AG08395 (cell line): ENCODE measurements at regions not wholly inside any gene's neighbourhood (a gene's known extent, or its start where the extent isn't known, plus 50 kb on each side); places are given as distances from the start of the nearest gene placed in this dataset.
"Not testable (repeated sequence)": the region's sequence is repeated elsewhere in the genome, so short reads cannot be mapped to it uniquely, and the experiment has no call there.

Source experiments
- DNase-seq: peaks from one replicate; pipeline ENCODE4 v3.0.0; 2012; ENCODE audit warnings: mixed read lengths, low spot score

DNA sequence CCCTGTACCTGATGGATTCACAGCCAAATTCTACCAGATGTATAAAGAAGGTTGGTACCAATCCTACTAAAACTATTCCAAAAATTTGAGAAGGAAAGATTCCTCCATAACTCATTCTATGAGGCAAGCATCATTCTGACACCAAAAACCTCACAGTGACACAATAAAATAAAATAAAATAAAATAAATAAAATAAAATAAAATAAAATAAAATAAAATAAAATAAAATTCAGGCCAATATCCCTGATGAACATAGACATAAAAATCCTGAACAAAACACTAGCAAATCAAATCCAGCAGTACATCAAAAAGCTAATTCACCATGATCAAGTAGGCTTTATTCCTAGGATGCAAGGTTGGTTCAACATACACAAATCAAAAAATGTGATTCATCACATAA is 108.1 kb downstream of the PROX1 start:
- not testable (repeated sequence) for DNase-seq

DNA sequence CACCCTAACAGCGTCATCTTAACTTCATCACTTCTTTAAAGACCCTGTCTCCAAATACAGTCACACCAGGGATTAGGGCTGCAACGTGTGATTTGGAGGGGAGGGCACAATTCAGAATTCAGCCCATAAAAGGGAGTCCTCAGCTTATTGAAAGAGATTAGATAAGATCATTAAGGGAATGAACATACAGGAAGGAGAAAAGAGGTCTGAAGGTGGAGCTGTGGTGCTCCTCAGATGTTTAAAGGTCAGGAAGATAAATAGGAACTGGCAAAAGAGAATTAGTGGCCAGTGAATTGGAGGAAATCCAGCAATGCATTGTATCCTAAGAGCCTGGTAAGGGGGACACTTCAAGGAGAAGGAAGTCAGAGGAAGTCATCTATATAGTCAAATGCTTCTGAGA is 113.5 kb downstream of the PROX1 start:
- no peak for DNase-seq

DNA sequence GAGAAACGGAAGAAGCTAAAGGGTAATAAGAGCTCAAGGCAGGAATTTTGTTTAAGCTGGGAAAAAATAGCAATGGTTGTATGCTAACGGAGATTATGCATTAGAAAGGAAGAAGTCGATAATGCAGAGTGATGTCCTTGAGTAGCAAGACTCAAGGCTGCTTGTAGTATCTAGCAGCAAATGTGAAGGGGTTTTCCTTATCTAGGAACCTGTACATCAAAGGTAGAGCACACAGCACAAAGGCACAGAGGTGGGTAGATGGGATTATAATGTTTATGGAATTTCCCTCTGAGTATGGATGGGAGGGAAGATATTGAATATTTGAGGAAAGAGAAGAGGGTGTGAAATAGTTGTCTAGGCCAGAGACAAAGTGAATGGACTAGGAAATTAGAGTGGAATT is 114.1 kb downstream of the PROX1 start:
- no peak for DNase-seq

DNA sequence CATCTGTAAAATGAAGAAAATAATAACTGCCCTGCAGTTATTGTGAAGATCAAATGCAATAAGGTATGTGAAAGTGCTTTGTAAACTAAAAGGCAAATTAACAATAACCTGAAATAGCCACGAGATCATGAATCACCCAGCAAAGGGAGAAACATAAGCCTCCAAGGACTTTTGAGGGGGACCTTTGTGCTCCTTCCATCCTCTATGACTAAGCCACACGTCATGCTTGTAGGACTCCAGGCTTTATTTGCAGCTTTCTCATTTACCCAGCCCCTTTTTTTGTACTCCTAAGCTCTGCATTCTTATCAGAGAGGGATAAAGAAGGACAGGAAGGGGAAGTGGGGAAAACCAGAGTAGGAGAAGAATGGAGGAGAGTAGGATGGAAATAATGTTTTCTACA is 115.1 kb downstream of the PROX1 start:
- DNase-seq: peak; percentile 16

DNA sequence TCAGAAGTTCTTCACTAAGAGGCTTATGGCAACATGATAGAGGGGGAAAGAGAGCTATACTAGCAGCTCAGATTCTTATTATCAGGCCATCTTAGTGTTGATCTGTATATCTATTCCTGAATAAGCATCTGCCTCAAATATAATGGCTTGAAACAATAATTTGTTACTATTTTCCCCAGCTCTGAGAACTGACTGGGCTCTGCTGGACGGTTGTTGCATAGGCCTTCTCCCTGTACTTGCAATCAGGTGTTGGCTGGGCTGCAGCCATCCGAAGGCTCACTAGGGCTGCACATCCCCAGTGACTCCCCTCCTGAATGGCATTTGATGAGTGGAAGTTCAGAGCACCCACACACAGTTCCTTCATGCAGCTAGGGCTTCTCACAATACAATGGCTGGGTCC is 116.0 kb downstream of the PROX1 start:
- no peak for DNase-seq

DNA sequence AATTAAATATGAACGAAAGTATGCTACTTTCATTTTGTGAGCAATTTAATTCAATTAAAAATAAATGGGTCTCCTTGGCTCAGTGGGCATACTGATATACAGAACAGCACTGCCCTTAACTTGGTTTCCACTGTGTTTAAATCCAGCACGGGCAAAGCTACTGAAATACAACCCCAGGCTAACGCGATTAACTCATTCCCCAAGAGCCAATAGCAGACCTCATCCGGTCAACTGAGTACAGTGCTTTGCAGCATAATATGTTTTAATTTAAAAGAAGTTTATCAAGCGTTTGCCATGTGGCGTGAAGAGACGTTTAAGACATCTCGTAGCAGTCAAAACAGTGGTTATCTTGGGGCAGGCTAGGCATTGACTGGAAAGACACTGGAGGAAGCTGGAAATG is 118.6 kb downstream of the PROX1 start:
- no peak for DNase-seq

DNA sequence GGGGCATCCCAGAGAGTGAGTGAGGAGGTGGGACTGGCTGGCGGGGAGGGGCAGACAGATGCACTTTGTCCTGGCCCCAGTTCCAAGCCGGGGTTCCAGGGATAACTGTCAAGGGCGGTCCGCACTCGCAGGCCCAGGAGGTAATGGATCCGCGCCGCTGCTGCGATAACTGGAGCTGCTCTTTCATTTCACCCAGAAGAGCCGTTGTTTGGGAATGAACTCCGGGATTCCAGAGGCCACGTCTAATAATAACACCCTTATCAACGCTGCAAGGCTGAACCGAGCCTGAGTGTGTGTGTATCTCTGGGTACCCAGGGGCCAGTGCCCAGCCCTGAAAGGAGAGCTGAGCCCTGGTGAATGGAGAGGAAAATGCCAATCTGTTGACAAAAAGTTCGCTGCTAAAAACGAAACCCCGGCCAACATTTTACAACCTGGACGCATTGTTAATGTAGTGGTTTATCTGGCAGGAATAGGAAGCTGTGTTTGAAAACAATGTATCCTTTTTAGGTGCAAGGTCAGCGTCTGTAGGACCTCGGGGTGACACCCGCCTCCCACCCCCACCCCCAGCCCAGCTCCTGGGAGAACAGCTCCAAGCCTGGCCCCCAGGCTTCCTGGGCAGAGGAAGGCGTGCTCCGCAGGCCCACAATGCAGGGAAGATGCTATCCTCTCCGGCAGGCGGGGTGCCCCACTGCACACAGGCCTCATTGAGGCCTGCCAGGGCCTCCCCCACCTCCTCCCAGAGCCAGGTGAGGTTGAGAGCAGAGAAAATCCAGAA is 119.7 kb downstream of the PROX1 start:
- DNase-seq: no peak

DNA sequence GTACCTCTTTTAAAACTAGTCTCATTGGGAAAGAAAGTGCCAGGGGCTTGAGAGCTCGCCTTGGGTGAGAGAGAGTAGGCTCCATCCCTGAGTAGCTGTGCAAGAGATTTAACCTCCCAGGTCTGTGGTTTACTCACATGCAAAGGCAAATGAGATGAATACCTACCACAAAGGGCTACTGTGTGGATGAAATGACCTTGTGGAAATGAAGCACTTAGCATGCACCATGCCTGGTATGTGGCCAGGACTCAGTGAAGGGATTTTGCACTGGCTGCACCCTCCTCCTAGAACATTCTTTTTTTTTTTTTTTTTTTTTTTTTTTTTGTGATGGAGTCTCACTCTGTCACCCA is 120.3 kb downstream of the PROX1 start:
- DNase-seq: no peak

DNA sequence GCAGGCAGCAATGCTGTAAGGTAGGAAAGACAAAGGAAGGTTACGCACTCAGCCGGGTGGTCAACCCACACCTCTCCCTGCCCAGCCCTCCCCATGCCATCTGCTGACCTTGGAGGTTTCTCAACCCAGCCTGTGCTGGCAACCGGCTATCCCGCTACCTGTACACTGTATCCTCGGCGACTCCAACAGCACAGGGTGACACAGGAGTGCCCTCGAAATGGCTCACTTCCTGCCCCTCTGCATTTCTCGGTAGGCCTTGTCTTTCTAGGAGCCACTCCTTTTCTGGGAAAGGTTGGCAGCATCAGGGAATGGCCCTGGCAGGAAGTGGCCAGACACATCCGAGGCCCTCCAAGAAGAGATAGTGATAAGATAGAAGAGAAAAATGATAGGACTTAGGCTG is 124.0 kb downstream of the PROX1 start:
- no peak for DNase-seq

DNA sequence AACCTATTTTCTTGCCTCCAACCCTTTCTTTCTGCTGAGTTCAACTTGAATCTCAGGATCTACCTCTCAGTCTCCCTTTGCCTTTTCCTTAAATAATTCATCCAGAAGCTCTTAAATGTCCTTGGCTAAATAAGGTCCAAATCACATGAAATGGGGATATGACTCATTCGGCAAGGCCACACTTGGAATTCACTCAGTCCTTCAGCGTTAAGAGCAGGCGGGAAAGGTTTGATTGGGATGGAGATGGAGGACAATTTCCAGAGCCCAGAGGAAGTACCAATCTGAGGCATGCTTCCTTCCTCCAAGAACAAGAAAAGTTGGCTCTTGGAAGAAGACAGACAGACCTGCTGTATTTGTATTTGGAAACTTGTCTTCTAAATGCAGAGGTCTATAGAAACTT is 128.5 kb downstream of the PROX1 start:
- no peak for DNase-seq

DNA sequence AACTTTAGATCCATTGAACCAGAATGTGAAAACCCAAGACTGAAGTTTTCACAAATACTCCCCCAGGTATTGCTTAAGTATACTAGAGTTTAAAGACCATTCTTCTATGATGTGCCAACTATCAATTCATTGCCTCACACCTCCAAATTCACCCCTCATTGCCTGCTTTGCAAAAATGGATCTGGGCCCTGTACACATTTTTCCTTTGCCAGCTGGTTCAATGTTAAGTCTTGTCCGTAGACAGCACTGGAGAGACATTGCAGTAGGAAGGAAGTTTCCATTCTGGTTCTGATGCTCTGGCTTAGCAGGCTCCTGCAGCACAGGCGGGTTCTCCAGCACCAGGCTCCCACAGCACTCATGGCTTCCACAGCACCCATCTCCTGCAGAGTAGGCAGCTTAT is 130.0 kb downstream of the PROX1 start:
- DNase-seq: no peak

DNA sequence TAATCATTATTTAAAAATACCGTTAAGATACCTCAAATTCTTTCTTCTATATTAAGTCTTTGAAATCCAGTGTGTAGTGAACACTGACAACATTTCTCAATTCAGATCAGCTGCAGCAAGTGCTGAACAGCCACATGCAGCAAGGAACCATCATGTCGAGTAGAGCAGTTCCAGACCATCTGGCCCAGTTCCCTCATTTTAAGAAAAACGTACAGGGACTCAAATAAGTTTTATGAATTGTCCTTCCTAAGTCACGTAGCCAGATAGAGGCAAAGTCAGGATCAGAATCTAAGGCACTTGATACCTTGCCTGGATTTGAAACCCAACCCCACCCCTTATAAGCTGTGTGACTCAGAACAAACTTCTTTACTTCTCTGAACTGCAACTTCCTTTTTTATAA is 132.4 kb downstream of the PROX1 start:
- DNase-seq: no peak

DNA sequence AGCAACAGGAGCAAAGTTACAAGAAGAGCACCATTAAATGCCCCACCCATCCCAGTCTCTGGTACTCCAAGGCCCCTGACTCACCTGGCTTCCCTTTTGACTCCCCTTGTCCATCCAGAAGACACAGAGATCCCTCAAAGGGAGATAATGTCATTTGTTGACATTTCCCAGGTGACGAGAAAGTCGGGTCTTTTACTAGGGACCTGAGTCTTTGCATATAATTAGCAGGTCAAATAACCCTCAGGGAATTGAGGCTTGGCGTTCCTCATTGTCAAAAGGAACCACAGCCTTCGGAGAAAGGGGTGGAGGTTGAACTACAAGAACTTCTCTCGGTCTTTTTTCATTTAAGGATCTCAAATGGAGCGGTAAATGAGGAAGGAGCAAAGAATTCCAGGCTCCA is 133.2 kb downstream of the PROX1 start:
- no peak for DNase-seq

DNA sequence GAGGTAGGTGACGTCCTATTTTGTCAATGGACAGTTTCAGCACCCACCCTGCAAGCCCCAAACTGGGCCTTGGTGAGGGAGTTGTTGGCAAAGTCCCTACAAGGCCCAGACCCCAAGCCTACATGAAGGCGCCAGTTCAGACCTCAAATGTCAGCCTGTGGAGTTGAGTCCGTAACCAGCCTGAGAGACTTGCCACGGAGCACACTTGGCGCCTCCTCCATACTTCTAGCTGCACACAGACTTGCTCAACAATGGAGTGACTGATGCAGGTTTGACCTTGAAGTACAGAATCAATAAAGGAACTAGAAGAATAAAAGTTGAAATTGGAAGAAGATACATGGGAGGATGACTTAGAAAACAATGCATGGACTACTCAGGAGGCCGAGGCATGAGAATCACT is 134.3 kb downstream of the PROX1 start:
- no peak for DNase-seq

DNA sequence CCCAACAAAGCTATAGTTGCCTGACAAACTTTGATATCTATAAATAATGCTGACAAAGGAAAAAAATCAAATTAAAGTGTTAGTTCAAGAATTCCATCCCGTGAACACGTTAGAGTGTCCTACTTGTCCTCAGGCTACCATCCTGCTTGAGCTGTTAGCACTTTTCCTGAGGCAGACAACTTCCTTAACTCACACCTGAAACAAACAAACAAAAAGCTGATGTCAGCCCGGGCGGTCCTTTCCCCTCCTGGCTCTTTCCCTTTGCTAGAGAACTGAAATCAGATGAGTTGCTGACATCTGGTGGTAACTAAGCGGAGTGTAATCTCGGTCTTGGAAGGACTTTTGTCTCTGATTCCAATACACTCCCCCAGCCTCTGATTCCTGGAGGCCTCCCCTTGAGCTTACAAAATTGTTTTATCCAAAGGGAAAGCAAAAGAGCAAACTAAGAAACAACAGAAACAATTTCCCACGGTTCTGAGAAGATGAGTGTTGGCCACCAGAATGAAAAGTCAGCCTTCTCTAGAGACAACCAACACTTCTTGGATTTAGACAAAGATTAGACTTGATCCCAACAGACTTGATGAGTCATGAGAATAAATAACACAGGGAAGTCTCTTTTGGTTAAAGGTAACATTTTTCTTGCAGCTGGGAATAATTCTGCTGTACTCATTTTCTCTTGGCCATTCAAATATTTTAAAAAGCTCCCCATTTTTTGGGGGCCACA is 135.4 kb downstream of the PROX1 start:
- DNase-seq: peak; percentile 63

DNA sequence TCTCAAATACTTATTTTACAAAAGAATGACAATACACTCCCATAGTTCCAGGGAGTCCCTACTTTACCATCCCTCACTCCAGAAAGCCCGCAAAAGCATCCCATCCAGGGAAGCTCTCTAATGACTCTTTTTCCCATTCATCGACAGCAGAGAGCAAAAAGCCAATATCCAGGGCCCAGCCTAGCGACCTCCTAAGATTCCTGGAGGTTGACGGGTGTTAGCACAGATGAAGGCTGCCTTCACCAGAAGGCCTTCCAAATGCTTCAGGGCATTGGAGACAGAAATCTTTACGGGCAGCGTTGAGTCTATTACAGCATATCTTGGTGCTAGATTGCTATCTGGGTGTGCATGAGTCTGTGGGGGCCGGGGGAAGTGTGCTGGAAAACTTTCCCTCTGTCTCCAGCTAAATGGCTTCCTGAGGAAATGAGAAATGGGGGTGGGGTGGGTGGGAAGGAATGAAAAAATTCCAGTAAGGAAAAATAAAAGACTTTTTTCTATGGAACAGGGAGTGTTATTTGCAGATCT is 136.6 kb downstream of the PROX1 start:
- DNase-seq: no peak

DNA sequence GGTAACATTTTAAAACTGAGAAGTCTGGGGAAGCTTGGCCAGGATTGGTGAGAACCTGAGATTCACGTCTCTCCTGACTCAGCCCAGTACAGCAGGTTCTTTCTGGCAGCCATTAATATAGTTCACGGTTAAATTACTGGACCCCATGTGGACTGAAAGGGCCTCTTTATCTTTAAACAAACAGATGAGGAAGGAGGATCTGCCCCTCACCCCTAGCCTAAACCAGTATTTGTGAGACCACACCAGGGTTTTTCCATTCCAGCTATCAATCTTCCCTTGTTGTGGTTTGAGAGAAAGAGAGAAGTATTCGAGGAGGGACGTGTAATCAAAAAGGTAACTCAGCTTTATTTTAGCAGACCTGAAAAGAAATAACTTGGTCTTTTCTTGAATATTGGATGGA is 137.1 kb downstream of the PROX1 start:
- DNase-seq: no peak

DNA sequence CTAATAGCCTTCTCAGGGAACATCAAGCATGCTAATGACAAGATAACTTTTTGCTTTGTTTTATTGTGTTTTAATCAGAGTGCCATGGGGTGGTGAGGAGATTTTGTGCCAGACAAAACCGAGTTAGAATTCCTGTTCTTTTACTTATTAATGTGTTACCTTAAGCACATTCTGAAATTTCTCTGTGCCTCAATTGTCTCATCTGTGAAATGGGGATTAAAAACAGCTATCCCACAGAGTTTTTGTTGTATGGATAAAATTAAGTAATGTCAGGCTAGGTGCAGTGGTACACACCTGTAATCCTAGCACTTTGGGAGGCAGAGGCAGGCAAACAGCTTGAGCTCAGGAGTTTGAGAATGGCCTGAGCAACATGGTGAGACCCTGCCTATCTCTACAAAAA is 138.0 kb downstream of the PROX1 start:
- DNase-seq: no peak

DNA sequence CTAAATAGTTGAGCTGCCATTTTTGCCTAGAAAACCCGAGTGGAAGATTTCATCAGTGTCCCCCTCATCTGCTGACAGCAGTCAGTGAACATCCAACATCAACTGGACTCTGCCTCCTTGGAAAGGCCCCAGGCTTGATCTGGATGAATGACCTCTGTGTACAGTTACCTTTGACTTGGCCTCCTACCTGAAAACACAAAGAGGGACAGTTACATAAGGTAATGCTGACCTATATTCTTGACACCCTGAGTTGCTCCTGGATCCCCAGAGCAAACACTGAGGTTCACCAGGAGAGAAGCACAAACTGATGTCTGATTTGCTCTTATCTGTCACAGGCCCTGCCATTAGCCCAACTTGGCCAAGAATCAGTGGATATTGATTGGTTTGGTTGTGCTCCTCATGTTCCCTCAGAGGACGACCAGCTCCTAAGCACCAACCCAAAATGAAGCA is 138.9 kb downstream of the PROX1 start:
- DNase-seq: no peak

DNA sequence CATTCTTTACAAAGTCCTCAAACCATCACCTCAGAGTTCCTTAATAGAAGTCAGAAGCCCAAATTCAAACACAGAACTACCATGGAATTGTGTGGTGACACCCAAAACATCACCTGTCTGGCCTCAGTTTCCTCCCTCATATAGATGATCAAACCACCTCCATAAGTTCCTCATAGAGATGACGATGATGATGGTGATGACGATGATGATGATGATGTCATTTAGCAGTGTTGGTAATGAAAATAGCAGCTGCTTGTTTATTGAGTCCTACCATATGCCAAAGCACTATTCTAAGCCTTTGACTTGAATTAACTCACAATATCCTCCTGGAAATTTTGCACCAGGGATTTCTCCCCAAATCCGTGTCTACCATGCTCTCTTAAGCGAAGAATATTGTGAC is 139.9 kb downstream of the PROX1 start:
- DNase-seq: no peak

DNA sequence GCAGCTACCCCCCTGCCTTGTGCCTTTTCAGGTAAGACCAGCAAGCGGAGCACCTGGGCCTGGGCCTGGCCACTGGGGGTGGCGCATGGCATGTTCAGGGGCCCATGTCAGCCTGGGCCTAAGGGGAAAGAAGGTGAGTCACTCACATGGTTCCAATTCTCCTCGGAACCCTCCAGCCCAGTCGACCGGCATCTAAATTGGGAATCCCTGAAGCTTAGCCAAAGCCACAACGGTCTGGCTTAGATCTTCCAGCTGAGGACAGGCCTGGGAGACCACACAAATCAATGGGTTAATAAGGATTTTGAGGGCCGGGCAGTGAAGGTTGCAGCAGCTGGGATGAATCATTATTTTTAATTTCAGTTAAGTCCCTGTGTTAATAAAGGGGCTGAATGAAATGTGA is 145.1 kb upstream of the SMYD2 start:
- DNase-seq: no peak

DNA sequence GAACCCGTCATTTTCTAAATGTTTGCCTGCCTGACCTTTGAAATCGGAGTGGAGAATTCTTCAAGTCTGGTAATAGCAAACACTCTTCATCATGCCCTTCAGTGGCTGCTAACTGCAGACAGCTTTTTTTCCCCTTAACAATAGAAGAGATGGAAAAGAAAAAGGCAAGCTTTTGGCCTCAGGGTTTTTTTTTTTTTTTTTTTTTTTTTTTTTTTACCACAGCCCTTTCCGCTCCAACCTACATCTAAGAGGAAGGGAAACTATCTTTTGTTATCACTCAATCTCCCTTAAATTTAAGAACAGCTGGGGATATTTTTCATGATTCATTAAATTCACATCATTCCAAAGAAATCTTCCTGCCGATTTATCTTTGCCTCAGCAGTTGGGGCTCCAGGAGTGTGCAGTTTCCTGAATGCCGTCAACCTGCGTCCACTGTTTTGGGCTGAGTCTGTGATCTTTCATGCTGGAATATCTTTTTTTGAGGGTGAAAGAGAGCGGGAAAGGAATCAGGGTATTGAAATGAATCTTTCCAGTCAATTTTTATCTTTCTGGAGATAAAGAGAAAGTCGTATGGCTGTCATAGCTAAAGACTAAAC is 144.5 kb upstream of the SMYD2 start:
- no peak for DNase-seq

DNA sequence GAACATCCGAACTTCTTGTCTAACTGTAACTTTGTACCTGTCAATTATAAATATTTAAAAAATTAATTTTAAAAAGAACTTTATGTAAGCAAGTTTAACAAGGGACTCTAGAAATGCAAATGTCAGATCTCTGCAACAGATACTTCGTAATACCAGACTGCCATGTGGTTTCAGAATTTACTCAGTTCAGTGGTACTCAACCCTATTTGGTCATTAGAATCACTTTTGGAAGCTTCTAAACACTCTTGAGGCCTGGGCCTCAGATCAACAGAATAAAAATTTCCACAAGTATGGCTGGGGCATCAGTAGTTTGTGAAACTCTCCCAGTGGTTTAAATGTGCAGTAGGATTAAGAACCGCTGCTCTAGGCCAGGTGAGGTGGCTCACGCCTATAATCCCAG is 139.5 kb upstream of the SMYD2 start:
- no peak for DNase-seq
